Liver (tissue), 3 donors: ENCODE measurements at regions not wholly inside any gene's neighbourhood (a gene's known extent, or its start where the extent isn't known, plus 50 kb on each side); places are given as distances from the start of the nearest gene placed in this dataset.

Experiments used
- GABPA ChIP-seq, 2 donors: IDR thresholded peaks in 1 of 2; conservative IDR thresholded peaks in 1 of 2; 2 replicates each; pipeline ENCODE4 v1.6.1; 2016; ENCODE audit warnings: antibody characterized with exemption in 2 of 2, mild to moderate bottlenecking in 1 of 2, moderate library complexity in 1 of 2
- JUND ChIP-seq, 2 donors: IDR thresholded peaks; 2 replicates each; pipeline ENCODE4 v1.6.1; 2016; ENCODE audit warnings: antibody characterized with exemption in 2 of 2
- RAD21 ChIP-seq, 2 donors: IDR thresholded peaks; 2 replicates each; pipeline ENCODE4 v1.6.1; 2016; ENCODE audit warnings: antibody characterized with exemption in 2 of 2, mild to moderate bottlenecking in 2 of 2
- TAF1 ChIP-seq: conservative IDR thresholded peaks from 2 replicates; pipeline ENCODE4 v1.6.1; 2016; ENCODE audit warnings: antibody characterized with exemption, mild to moderate bottlenecking
- TF ChIP-seq, protein P1 (sequence below): fragments of 150-350 bp; IDR thresholded peaks from 2 replicates; pipeline ENCODE4 v1.5.1; 2017; ENCODE audit warnings: improper control_type of control experiment, low read depth, low read length; ENCODE audit not compliant: missing input control
- TF ChIP-seq, protein P2 (sequence below): IDR thresholded peaks from 2 replicates; pipeline ENCODE4 v1.6.1; 2016; ENCODE audit warnings: antibody characterized with exemption
- TF ChIP-seq, protein P3 (sequence below): IDR thresholded peaks from 2 replicates; pipeline ENCODE4 v1.6.1; 2016; ENCODE audit warnings: antibody characterized with exemption, mild to moderate bottlenecking
- TF ChIP-seq, protein P4 (sequence below): IDR thresholded peaks from 2 replicates; pipeline ENCODE4 v1.6.1; 2016; ENCODE audit warnings: antibody characterized with exemption
- donor health status: healthy.
- donor health status: healthy.

DNA sequence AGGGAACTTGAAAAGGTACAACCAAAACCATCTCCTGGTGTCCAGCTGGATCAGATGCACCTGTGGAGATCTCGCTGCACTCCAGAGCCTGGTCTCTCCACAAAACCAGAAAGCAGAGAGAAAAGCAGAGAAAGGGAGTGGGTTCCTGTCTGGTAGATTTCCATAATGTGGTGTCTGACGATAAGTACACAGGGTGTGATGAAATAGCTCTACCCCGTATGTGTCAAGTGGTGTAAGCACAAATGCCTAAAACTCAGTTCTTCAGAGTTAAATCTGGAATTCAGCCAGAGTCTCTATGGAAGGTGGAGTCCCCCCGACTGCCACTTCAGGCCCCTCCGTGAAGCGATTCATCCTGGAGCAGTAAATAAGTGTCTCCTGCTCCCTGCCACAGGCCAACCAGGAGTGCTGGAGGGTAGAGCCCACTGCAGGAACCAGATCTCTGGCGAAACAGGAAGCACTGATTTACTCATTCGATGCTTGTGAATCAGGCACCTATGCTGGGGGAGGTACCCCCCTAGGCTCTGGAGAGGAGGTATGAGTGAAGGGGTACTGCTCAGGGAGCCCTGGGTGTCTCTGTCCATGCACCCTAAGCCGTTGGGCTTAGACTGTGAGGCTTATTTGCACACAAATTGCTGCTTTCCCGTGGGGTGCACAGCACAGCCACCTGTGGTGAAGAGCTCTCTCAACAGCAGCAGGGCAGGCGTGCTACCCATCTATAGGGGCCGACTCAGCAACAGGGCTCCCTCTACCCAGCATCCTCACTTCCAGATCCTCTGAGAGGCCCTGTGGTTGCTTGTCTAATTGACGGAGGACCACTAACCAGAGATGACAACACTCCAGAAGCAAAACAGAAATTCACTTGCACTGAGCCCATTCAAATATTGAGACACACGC, 97.1 kb upstream of the MYOCD start:
- TF ChIP-seq RAD21 (IDR thresholded peaks at IDR 0.05) (no peak), JUND (IDR thresholded peaks at IDR 0.05) (no peak), TAF1 (no peak), GABPA (IDR thresholded peaks at IDR 0.05 in 1 of 2, conservative IDR thresholded peaks at IDR 0.05 in 1 of 2) (no peak)
- TF ChIP-seq, protein P1, sequence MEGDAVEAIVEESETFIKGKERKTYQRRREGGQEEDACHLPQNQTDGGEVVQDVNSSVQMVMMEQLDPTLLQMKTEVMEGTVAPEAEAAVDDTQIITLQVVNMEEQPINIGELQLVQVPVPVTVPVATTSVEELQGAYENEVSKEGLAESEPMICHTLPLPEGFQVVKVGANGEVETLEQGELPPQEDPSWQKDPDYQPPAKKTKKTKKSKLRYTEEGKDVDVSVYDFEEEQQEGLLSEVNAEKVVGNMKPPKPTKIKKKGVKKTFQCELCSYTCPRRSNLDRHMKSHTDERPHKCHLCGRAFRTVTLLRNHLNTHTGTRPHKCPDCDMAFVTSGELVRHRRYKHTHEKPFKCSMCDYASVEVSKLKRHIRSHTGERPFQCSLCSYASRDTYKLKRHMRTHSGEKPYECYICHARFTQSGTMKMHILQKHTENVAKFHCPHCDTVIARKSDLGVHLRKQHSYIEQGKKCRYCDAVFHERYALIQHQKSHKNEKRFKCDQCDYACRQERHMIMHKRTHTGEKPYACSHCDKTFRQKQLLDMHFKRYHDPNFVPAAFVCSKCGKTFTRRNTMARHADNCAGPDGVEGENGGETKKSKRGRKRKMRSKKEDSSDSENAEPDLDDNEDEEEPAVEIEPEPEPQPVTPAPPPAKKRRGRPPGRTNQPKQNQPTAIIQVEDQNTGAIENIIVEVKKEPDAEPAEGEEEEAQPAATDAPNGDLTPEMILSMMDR, result no peak
- TF ChIP-seq, protein P2, sequence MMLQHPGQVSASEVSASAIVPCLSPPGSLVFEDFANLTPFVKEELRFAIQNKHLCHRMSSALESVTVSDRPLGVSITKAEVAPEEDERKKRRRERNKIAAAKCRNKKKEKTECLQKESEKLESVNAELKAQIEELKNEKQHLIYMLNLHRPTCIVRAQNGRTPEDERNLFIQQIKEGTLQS, result no peak
- TF ChIP-seq, protein P3, sequence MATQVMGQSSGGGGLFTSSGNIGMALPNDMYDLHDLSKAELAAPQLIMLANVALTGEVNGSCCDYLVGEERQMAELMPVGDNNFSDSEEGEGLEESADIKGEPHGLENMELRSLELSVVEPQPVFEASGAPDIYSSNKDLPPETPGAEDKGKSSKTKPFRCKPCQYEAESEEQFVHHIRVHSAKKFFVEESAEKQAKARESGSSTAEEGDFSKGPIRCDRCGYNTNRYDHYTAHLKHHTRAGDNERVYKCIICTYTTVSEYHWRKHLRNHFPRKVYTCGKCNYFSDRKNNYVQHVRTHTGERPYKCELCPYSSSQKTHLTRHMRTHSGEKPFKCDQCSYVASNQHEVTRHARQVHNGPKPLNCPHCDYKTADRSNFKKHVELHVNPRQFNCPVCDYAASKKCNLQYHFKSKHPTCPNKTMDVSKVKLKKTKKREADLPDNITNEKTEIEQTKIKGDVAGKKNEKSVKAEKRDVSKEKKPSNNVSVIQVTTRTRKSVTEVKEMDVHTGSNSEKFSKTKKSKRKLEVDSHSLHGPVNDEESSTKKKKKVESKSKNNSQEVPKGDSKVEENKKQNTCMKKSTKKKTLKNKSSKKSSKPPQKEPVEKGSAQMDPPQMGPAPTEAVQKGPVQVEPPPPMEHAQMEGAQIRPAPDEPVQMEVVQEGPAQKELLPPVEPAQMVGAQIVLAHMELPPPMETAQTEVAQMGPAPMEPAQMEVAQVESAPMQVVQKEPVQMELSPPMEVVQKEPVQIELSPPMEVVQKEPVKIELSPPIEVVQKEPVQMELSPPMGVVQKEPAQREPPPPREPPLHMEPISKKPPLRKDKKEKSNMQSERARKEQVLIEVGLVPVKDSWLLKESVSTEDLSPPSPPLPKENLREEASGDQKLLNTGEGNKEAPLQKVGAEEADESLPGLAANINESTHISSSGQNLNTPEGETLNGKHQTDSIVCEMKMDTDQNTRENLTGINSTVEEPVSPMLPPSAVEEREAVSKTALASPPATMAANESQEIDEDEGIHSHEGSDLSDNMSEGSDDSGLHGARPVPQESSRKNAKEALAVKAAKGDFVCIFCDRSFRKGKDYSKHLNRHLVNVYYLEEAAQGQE, result no peak
- TF ChIP-seq, protein P4, sequence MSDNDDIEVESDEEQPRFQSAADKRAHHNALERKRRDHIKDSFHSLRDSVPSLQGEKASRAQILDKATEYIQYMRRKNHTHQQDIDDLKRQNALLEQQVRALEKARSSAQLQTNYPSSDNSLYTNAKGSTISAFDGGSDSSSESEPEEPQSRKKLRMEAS, result no peak
